OCI-LY7 (cell line): ENCODE measurements at regions not wholly inside any gene's neighbourhood (a gene's known extent, or its start where the extent isn't known, plus 50 kb on each side); places are given as distances from the start of the nearest gene placed in this dataset.

Experiments
- BruUV-seq: library from RNA; stranded (reverse); fragments of 400-500 nt; replicated peaks from 2 replicates; lab custom pipeline; 2021; lab: Mats Ljungman, UMichigan
- CTCF ChIA-PET: fragments of 300-600 bp; sonication (Branson Sonifier 250); formaldehyde crosslinking; loops from one replicate; lab custom pipeline; 2022; ENCODE audit warnings: antibody characterized with exemption; ENCODE audit not compliant: unreplicated experiment; lab: Charles Lee
- POLR2A ChIA-PET: fragments of 300-600 bp; sonication (Branson Sonifier 250); formaldehyde crosslinking; loops from one replicate; lab custom pipeline; 2022; ENCODE audit warnings: antibody characterized with exemption; lab: Charles Lee
- DNase-seq: peaks from one replicate; pipeline ENCODE4 v3.0.0-alpha.2; 2015; ENCODE audit warnings: low spot score
- H2AFZ ChIP-seq: fragments of 200-600 bp; sonication (generic), shearing (Covaris generic); 2 replicates; pipeline ENCODE4 v1.6.1; 2014; ENCODE audit warnings: mild to moderate bottlenecking, antibody characterized with exemption, low read length, moderate library complexity
- H3K27ac ChIP-seq: fragments of 200-600 bp; sonication (generic); 2 replicates; pipeline ENCODE4 v1.5.1; 2014; ENCODE audit warnings: mixed run types, low read depth, mild to moderate bottlenecking, moderate library complexity, low read length, inconsistent platforms; ENCODE audit not compliant: poor library complexity, severe bottlenecking
- H3K36me3 ChIP-seq: fragments of 200-600 bp; sonication (generic); 2 replicates; pipeline ENCODE4 v1.6.1; 2014; ENCODE audit warnings: mild to moderate bottlenecking, antibody characterized with exemption, low read length, moderate library complexity, mixed read lengths; ENCODE audit not compliant: insufficient read depth
- H3K4me1 ChIP-seq: fragments of 200-600 bp; sonication (generic); 2 replicates; pipeline ENCODE4 v1.5.1; 2014; ENCODE audit warnings: mild to moderate bottlenecking, low read length; ENCODE audit not compliant: insufficient read depth, poor library complexity, severe bottlenecking
- H3K4me2 ChIP-seq: fragments of 200-600 bp; sonication (generic); 2 replicates; pipeline ENCODE4 v1.6.1; 2014; ENCODE audit warnings: mild to moderate bottlenecking, low read length
- H3K4me3 ChIP-seq: fragments of 200-600 bp; sonication (generic); 2 replicates; pipeline ENCODE4 v1.5.1; 2014; ENCODE audit warnings: mild to moderate bottlenecking, low read depth, low read length; ENCODE audit not compliant: poor library complexity, severe bottlenecking
- H3K79me2 ChIP-seq: fragments of 200-600 bp; sonication (generic); 2 replicates; pipeline ENCODE4 v1.6.1; 2016; ENCODE audit warnings: low read depth, mild to moderate bottlenecking, low read length, moderate library complexity, mixed read lengths; ENCODE audit not compliant: insufficient read depth
- H3K9me2 ChIP-seq: fragments of 200-600 bp; sonication (generic); 2 replicates; pipeline ENCODE4 v1.6.1; 2016; ENCODE audit warnings: mild to moderate bottlenecking, low read length, mixed read lengths; ENCODE audit not compliant: insufficient read depth
- H3K9me3 ChIP-seq: fragments of 200-600 bp; sonication (generic); 2 replicates; pipeline ENCODE4 v1.6.1; 2014; ENCODE audit warnings: mild to moderate bottlenecking, mixed run types, low read length, mixed read lengths
- H4K20me1 ChIP-seq: fragments of 200-600 bp; sonication (generic); 2 replicates; pipeline ENCODE4 v1.6.1; 2014; ENCODE audit warnings: mild to moderate bottlenecking, antibody characterized with exemption, low read length, moderate library complexity, mixed read lengths; ENCODE audit not compliant: insufficient read depth
- CTCF ChIP-seq: fragments of 200-600 bp; sonication (generic); conservative IDR thresholded peaks from 2 replicates; pipeline ENCODE4 v1.5.1; 2014; ENCODE audit warnings: mild to moderate bottlenecking, antibody characterized with exemption, low read length, moderate library complexity, mixed read lengths
- EZH2phosphoT487 ChIP-seq: fragments of 200-600 bp; sonication (generic); IDR thresholded peaks from 2 replicates; pipeline ENCODE4 v1.6.1; 2018; ENCODE audit warnings: low read depth, borderline replicate concordance, mild to moderate bottlenecking, mixed run types, antibody characterized with exemption, low read length, moderate library complexity, mixed read lengths
- intact Hi-C: fragments of 100-400 bp; cut with micrococcal nuclease; formaldehyde crosslinking; loops from one replicate; pipeline ENCODE4 v1.10.0; 2022; ENCODE audit not compliant: unreplicated experiment

GRCh38 chr1:58919226-58919958 is 135.5 kb upstream of the JUN start:
- CTCF ChIA-PET: no interaction called here
- no TSS peak for BruUV-seq
- no peak overlapping the region for H3K4me2 ChIP-seq
- no peaks in the 10 kb centered on the region for H3K36me3 ChIP-seq
- H2AFZ ChIP-seq: no peak overlapping the region
- no peak overlapping the region for H3K27ac ChIP-seq
- H4K20me1 ChIP-seq: no peaks in the 10 kb centered on the region
- TF ChIP-seq CTCF: no peak
- no peaks in the 10 kb centered on the region for H3K4me1 ChIP-seq
- no peaks in the 10 kb centered on the region for H3K9me3 ChIP-seq
- POLR2A ChIA-PET: no interaction called here
- H3K79me2 ChIP-seq: no peaks in the 10 kb centered on the region
- no peaks in the 10 kb centered on the region for H3K9me2 ChIP-seq
- intact Hi-C loops: no loop called here
- H3K4me3 ChIP-seq: no peak overlapping the region
- no peak for DNase-seq

- H3K79me2 ChIP-seq: no peaks in the 10 kb centered on the region
- no peak overlapping the region for H3K4me2 ChIP-seq
- H3K27ac ChIP-seq: no peak overlapping the region
- DNase-seq: no peak
- ChIA-PET CTCF (no interaction called here), POLR2A (no interaction called here)
- no TSS peak for BruUV-seq
- H3K36me3 ChIP-seq: no peaks in the 10 kb centered on the region
- no peaks in the 10 kb centered on the region for H3K9me3 ChIP-seq
- no peak for TF ChIP-seq CTCF
- TF ChIP-seq EZH2phosphoT487: no peak
- H2AFZ ChIP-seq: no peak overlapping the region
- no peaks in the 10 kb centered on the region for H3K9me2 ChIP-seq
- no peaks in the 10 kb centered on the region for H4K20me1 ChIP-seq
- no peak overlapping the region for H3K4me3 ChIP-seq
- intact Hi-C loops: no loop called here
- H3K4me1 ChIP-seq: no peaks in the 10 kb centered on the region
These were observed 136.1 kb upstream of the JUN start for GRCh38 chr1:58919959-58920321.

GRCh38 chr1:58921342-58921741 is 137.5 kb upstream of the JUN start:
- Histone ChIP-seq H4K20me1 (no peaks in the 10 kb centered on the region), H3K27ac (no peak overlapping the region), H3K9me2 (no peaks in the 10 kb centered on the region), H3K36me3 (no peaks in the 10 kb centered on the region), H3K4me1 (no peaks in the 10 kb centered on the region), H2AFZ (no peak overlapping the region), H3K4me2 (no peak overlapping the region), H3K79me2 (no peaks in the 10 kb centered on the region), H3K9me3 (no peaks in the 10 kb centered on the region), H3K4me3 (no peak overlapping the region)
- ChIA-PET POLR2A (interaction anchor here (1.0 kb wide), 1 partner anchor 15 kb away, joined by 3 read pairs; no protein-coding TSS in a partner anchor), CTCF (no interaction called here)
- TF ChIP-seq CTCF (no peak), EZH2phosphoT487 (no peak)
- DNase-seq: no peak
- BruUV-seq: no TSS peak
- intact Hi-C loops: no loop called here
